MM.1S (cell line): ENCODE measurements at regions not wholly inside any gene's neighbourhood (a gene's known extent, or its start where the extent isn't known, plus 50 kb on each side); places are given as distances from the start of the nearest gene placed in this dataset.

Experiments
- EZH2 ChIP-seq: fragments of 300-600 bp; sonication (generic); optimal IDR thresholded peaks from 2 replicates; pipeline ENCODE3; 2017; ENCODE audit warnings: low read depth, mild to moderate bottlenecking, antibody characterized with exemption, low read length, mixed read lengths
- EZH2phosphoT487 ChIP-seq: fragments of 300-600 bp; sonication (generic); IDR thresholded peaks from 2 replicates; pipeline ENCODE4 v1.6.1; 2018; ENCODE audit warnings: antibody characterized with exemption, low read length
- TF ChIP-seq, protein P1 (sequence below): fragments of 300-600 bp; sonication (generic); IDR thresholded peaks from 2 replicates; pipeline ENCODE4 v1.5.1; 2016; ENCODE audit warnings: antibody characterized with exemption, low read length, mixed read lengths

DNA sequence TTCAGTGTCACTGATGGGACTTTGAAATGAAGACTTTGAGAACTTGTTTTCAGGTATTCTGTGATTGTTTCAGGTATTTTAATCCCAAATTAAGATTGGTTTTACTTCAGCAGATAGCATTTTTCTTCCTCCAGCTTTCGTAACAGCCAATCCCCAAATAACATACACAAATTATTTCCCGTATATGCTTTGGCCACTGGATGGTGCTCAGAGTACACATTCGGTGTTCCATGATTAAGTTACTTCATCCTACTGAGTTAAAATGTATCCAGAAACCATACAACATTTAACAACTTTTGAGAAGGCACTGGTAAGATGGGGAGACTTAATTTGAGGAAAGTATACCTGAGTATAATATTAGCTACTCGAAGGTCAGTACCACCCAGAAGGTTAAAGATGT lies 233.4 kb upstream of the FAM47A start:
- TF ChIP-seq, protein P1, sequence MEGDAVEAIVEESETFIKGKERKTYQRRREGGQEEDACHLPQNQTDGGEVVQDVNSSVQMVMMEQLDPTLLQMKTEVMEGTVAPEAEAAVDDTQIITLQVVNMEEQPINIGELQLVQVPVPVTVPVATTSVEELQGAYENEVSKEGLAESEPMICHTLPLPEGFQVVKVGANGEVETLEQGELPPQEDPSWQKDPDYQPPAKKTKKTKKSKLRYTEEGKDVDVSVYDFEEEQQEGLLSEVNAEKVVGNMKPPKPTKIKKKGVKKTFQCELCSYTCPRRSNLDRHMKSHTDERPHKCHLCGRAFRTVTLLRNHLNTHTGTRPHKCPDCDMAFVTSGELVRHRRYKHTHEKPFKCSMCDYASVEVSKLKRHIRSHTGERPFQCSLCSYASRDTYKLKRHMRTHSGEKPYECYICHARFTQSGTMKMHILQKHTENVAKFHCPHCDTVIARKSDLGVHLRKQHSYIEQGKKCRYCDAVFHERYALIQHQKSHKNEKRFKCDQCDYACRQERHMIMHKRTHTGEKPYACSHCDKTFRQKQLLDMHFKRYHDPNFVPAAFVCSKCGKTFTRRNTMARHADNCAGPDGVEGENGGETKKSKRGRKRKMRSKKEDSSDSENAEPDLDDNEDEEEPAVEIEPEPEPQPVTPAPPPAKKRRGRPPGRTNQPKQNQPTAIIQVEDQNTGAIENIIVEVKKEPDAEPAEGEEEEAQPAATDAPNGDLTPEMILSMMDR: no peak
- TF ChIP-seq EZH2 (no peak), EZH2phosphoT487 (no peak)
